PC-3 (cell line): ENCODE measurements at regions not wholly inside any gene's neighbourhood (a gene's known extent, or its start where the extent isn't known, plus 50 kb on each side); places are given as distances from the start of the nearest gene placed in this dataset.

Experiments
- ATAC-seq: fragments of 200-7000 bp; cut with Tn5 transposase; 2 replicates; pipeline ENCODE4 v1.9.1; 2020; ENCODE audit warnings: mild to moderate bottlenecking, moderate library complexity
- BruUV-seq: library from RNA; stranded (reverse); fragments of 400-500 nt; replicated peaks from 2 replicates; lab custom pipeline; 2021; lab: Mats Ljungman, UMichigan
- CTCF ChIA-PET: fragments of 300-600 bp; sonication (Branson Sonifier 250); formaldehyde crosslinking; loops from one replicate; lab custom pipeline; 2022; ENCODE audit warnings: antibody characterized with exemption; lab: Charles Lee
- POLR2A ChIA-PET: fragments of 300-600 bp; sonication (Branson Sonifier 250); formaldehyde crosslinking; loops from one replicate; lab custom pipeline; 2022; ENCODE audit warnings: antibody characterized with exemption; ENCODE audit not compliant: unreplicated experiment; lab: Charles Lee
- DNase-seq: peaks from one replicate; pipeline ENCODE4 v3.0.0-alpha.2; 2015
- H2AFZ ChIP-seq: fragments of 300-600 bp; sonication (generic); 2 replicates; pipeline ENCODE4 v1.6.0; 2016; ENCODE audit warnings: antibody characterized with exemption, low read length
- H3F3A ChIP-seq: fragments of 300-600 bp; sonication (generic); one replicate; pipeline ENCODE4 v1.6.0; 2017; ENCODE audit warnings: antibody characterized with exemption, low read length, control low read depth, mild to moderate bottlenecking; ENCODE audit not compliant: unreplicated experiment
- H3K27ac ChIP-seq: fragments of 300-600 bp; sonication (generic); 2 replicates; pipeline ENCODE4 v1.5.1; 2016; ENCODE audit warnings: mild to moderate bottlenecking, low read length
- H3K27me3 ChIP-seq: fragments of 300-600 bp; sonication (generic); 2 replicates; pipeline ENCODE4 v1.6.1; 2016; ENCODE audit warnings: low read length, mixed read lengths
- H3K36me3 ChIP-seq: fragments of 300-600 bp; sonication (generic); 2 replicates; pipeline ENCODE4 v1.6.1; 2016; ENCODE audit warnings: low read depth, mixed run types, low read length, mixed read lengths
- H3K4me1 ChIP-seq: fragments of 300-600 bp; sonication (generic); 2 replicates; pipeline ENCODE4 v1.5.1; 2016; ENCODE audit warnings: low read length; ENCODE audit not compliant: insufficient read depth
- H3K4me2 ChIP-seq: fragments of 300-600 bp; sonication (generic); 2 replicates; pipeline ENCODE4 v1.6.0; 2016; ENCODE audit warnings: low read length
- H3K4me3 ChIP-seq: fragments of 300-600 bp; sonication (generic); 2 replicates; pipeline ENCODE4 v1.5.1; 2016; ENCODE audit warnings: mild to moderate bottlenecking, low read length, mixed read lengths
- H3K79me2 ChIP-seq: fragments of 300-600 bp; sonication (generic); 2 replicates; pipeline ENCODE4 v1.6.1; 2017; ENCODE audit warnings: low read length, mixed read lengths
- H3K9ac ChIP-seq: fragments of 300-600 bp; sonication (generic); 2 replicates; pipeline ENCODE4 v1.6.0; 2016; ENCODE audit warnings: mild to moderate bottlenecking, low read length
- H3K9me2 ChIP-seq: fragments of 300-600 bp; sonication (generic); replicated peaks from 2 replicates; pipeline ENCODE4 v1.6.1; 2016; ENCODE audit warnings: mixed run types, low read length, mixed read lengths
- H3K9me3 ChIP-seq: fragments of 300-600 bp; sonication (generic); 2 replicates; pipeline ENCODE4 v1.6.1; 2016; ENCODE audit warnings: low read length, mixed read lengths
- H4K20me1 ChIP-seq: fragments of 300-600 bp; sonication (generic); 2 replicates; pipeline ENCODE4 v1.6.1; 2016; ENCODE audit warnings: low read length, mixed read lengths
- EZH2 ChIP-seq: fragments of 300-600 bp; sonication (generic); IDR thresholded peaks from one replicate; pipeline ENCODE4 v1.6.1; 2017; ENCODE audit warnings: antibody characterized with exemption, mild to moderate bottlenecking, low read length; ENCODE audit not compliant: unreplicated experiment
- EZH2phosphoT487 ChIP-seq: fragments of 300-600 bp; sonication (generic); IDR thresholded peaks from 2 replicates; pipeline ENCODE4 v1.6.1; 2018; ENCODE audit warnings: mild to moderate bottlenecking, antibody characterized with exemption, low read length, borderline replicate concordance
- intact Hi-C: fragments of 100-400 bp; cut with micrococcal nuclease; formaldehyde crosslinking; loops from 2 replicates; pipeline ENCODE4 v1.9.0; 2023
- TF ChIP-seq, protein P1 (sequence below): fragments of 300-600 bp; sonication (generic); conservative IDR thresholded peaks from 2 replicates; pipeline ENCODE4 v1.5.1; 2017; ENCODE audit warnings: antibody characterized with exemption, low read depth, mild to moderate bottlenecking, low read length

DNA sequence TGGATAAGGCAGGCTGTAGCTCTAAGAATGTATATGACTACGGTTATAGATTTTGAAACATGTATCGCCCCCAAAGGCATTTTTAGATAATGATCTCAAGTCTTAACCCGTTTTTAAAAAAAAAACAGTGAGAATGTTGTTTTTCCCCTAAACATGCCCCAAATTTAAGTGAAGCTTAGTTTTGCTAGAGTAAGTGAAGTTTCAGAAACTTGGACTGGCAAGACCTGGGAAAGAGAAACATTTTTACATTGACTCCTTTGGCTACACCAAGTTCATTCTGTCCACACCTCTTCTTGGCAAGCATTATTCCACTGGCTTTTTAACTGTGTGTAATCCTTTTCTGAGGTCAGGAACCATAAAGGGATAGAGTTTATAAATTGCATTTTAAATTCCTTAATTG, 216.7 kb upstream of the CELF2 start:
- H3K4me2 ChIP-seq: no peak overlapping the region
- no peaks in the 10 kb centered on the region for H3K36me3 ChIP-seq
- H4K20me1 ChIP-seq: no peaks in the 10 kb centered on the region
- H3K9me2 ChIP-seq: no peaks in the 10 kb centered on the region
- DNase-seq (no peak), ATAC-seq (no peak)
- H3K4me1 ChIP-seq: peaks cover 12% of the 10 kb centered on the region; the same call in 1 of the 2 replicates
- H3K9me3 ChIP-seq: no peaks in the 10 kb centered on the region
- no peak overlapping the region for H3K9ac ChIP-seq
- POLR2A ChIA-PET: no interaction called here
- no peak overlapping the region for H3K27ac ChIP-seq
- H3F3A ChIP-seq: no peaks in the 10 kb centered on the region
- H3K79me2 ChIP-seq: no peaks in the 10 kb centered on the region
- BruUV-seq: no TSS peak
- intact Hi-C loops: no loop called here
- CTCF ChIA-PET: no interaction called here
- no peak for TF ChIP-seq EZH2phosphoT487
- no peak for TF ChIP-seq EZH2
- TF ChIP-seq, protein P1, sequence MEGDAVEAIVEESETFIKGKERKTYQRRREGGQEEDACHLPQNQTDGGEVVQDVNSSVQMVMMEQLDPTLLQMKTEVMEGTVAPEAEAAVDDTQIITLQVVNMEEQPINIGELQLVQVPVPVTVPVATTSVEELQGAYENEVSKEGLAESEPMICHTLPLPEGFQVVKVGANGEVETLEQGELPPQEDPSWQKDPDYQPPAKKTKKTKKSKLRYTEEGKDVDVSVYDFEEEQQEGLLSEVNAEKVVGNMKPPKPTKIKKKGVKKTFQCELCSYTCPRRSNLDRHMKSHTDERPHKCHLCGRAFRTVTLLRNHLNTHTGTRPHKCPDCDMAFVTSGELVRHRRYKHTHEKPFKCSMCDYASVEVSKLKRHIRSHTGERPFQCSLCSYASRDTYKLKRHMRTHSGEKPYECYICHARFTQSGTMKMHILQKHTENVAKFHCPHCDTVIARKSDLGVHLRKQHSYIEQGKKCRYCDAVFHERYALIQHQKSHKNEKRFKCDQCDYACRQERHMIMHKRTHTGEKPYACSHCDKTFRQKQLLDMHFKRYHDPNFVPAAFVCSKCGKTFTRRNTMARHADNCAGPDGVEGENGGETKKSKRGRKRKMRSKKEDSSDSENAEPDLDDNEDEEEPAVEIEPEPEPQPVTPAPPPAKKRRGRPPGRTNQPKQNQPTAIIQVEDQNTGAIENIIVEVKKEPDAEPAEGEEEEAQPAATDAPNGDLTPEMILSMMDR: no peak
- H3K27me3 ChIP-seq: no peaks in the 10 kb centered on the region
- H2AFZ ChIP-seq: no peak overlapping the region
- no peak overlapping the region for H3K4me3 ChIP-seq

DNA sequence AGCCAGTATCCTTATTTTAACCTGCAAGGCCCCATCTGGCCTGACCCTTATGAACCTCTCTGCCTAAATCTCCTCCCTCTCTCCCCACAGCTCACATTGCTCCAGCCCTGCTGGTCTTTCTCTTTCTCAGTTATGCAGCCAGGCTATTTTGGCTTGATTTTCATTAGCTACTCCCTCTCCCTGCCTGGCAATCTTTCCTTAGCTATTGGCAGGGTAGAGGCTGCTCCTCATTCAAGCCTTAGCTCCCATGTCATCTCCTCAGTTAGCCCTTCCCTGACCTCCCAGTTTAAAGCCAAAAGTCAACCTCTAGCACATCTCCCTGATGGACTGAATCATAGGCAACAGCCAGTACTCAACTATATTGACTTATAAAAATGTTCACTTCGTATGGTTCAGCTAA, 214.4 kb upstream of the CELF2 start:
- H4K20me1 ChIP-seq: no peaks in the 10 kb centered on the region
- H3K36me3 ChIP-seq: no peaks in the 10 kb centered on the region
- H3K4me3 ChIP-seq: no peak overlapping the region
- H3K4me2 ChIP-seq: no peak overlapping the region
- H3F3A ChIP-seq: no peaks in the 10 kb centered on the region
- no peak overlapping the region for H3K9ac ChIP-seq
- H3K27me3 ChIP-seq: no peaks in the 10 kb centered on the region
- no peak for DNase-seq
- no peaks in the 10 kb centered on the region for H3K9me2 ChIP-seq
- no peak overlapping the region for H3K27ac ChIP-seq
- no peaks in the 10 kb centered on the region for H3K79me2 ChIP-seq
- TF ChIP-seq EZH2phosphoT487: no peak
- TF ChIP-seq, protein P1: no peak
- no peak for TF ChIP-seq EZH2
- POLR2A ChIA-PET: no interaction called here
- ATAC-seq: no peak
- no peak overlapping the region for H2AFZ ChIP-seq
- H3K4me1 ChIP-seq: peaks cover 9% of the 10 kb centered on the region; the same call in 1 of the 2 replicates
- no TSS peak for BruUV-seq
- CTCF ChIA-PET: no interaction called here
- intact Hi-C loops: no loop called here
- H3K9me3 ChIP-seq: no peaks in the 10 kb centered on the region

DNA sequence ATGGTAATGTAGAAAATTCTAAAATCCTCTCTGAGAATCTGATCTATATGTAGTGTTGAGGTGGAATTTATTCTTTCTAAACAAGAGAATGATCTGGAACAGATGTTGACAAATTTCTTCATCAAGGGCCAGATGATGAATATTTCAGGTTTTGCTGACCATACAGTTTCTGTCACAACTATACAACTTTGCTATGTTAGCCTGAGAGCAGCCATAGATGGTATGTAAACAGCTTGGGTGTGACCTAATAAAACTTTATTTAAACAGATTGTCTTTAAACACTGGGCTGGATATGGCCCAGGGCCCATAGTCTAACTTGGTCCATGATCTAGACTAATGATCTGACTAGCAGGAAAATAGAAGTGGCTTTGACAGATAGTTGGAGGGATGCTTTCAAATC, 213.6 kb upstream of the CELF2 start:
- H3K9me3 ChIP-seq: no peaks in the 10 kb centered on the region
- H3K4me1 ChIP-seq: peaks cover 9% of the 10 kb centered on the region; the same call in 1 of the 2 replicates
- CTCF ChIA-PET: no interaction called here
- H2AFZ ChIP-seq: no peak overlapping the region
- no peak for TF ChIP-seq EZH2
- TF ChIP-seq, protein P1: no peak
- no peaks in the 10 kb centered on the region for H3F3A ChIP-seq
- H3K27ac ChIP-seq: no peak overlapping the region
- no peaks in the 10 kb centered on the region for H3K9me2 ChIP-seq
- H3K4me3 ChIP-seq: no peak overlapping the region
- H3K9ac ChIP-seq: no peak overlapping the region
- intact Hi-C loops: loop anchor here (2.0 kb wide), 1 partner anchor 27 kb away; no protein-coding TSS in a partner anchor
- ATAC-seq (no peak), DNase-seq (no peak)
- POLR2A ChIA-PET: no interaction called here
- H3K27me3 ChIP-seq: no peaks in the 10 kb centered on the region
- H3K36me3 ChIP-seq: no peaks in the 10 kb centered on the region
- BruUV-seq: no TSS peak
- no peaks in the 10 kb centered on the region for H3K79me2 ChIP-seq
- H4K20me1 ChIP-seq: no peaks in the 10 kb centered on the region
- no peak overlapping the region for H3K4me2 ChIP-seq
